ENCODE measurements at regions not wholly inside any gene's neighbourhood (a gene's known extent, or its start where the extent isn't known, plus 50 kb on each side); places are given as distances from the start of the nearest gene placed in this dataset.
"Not testable (repeated sequence)": the region's sequence is repeated elsewhere in the genome, so short reads cannot be mapped to it uniquely, and the experiment has no call there.

DNA sequence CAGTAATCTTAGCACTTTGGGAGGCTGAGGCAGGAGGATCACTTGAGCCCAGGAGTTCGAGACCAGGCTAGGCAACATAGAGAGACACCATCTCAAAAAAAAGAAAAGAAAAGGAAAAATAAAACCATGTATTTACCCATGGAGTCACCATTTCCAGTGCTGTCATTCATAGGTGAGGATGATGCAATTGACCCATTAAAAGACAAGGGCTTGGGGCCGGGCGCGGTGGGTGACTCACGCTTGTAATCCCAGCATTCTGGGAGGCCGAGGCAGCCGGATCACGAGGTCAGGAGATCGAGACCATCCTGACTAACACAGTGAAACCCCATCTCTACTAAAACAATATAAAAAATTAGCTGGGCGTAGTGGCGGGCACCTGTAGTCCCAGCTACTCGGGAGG, 82.6 kb upstream of the RUBCNL start:
- CTCF ChIA-PET; POLR2A ChIA-PET; H3K4me1 Mint-ChIP-seq; H3K9me3 ChIP-seq (ENCODE audit: control insufficient read depth in 2 of 3, low read length in 3 of 3); H3K4me3 Mint-ChIP-seq; H3K27ac Mint-ChIP-seq; H3K27ac ChIP-seq (ENCODE audit: low read depth, low read length); DNase-seq; H3K4me3 ChIP-seq (ENCODE audit: low read length); H3K36me3 Mint-ChIP-seq; H3K36me3 ChIP-seq (ENCODE audit: control insufficient read depth in 2 of 3, insufficient read depth in 3 of 3, low read length in 3 of 3); ATAC-seq; H3K4me1 ChIP-seq (ENCODE audit: control insufficient read depth in 2 of 2, insufficient read depth in 2 of 2, low read length in 2 of 2); intact Hi-C loops (cut with micrococcal nuclease); H3K27me3 ChIP-seq (ENCODE audit: control insufficient read depth in 2 of 2, insufficient read depth in 2 of 2, low read length in 2 of 2); H3K9me3 Mint-ChIP-seq; H3K27me3 Mint-ChIP-seq: not testable (repeated sequence)

DNA sequence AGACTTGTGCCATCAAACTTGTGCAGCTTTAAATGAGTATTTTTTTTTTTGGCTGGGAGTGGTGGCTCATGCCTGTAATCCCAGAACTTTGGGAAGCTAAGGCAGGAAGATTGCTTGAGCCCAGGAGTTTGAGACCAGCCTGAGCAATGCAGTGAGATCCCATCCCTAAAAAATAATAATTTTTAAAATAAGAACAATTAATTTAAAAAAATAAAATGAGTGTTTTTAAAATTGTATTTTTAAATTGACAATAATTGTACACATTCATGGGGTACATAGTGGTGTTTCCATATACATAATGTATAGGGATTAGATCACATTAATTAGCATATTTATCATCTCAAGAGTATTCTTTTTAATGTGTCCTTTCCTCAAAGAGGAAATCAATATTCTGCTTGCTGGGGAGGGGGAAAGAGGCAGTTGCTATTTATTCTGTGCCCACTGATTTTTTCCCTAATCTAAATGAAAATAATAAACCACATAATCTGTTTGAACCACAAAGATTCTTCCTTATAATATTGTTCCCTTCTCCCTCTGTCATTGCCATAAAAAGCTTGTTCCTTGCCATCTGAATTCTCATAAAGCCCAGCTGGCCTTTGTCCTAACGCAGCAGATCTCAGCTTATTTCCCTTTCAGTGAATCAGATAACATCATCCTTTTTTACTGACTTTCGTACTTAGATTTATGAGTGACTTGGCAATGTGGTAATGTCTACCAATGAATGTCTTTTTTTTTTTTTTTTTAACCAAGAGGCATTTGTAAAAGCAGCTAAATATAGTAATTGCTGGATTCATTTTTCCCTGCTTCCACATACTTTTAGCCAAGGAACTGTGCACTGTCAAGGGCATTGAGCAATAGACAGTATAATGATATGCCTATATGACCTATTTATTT, 81.8 kb upstream of the RUBCNL start:
- Histone ChIP-seq H3K4me1 (ENCODE audit: control insufficient read depth in 2 of 2, insufficient read depth in 2 of 2, low read length in 2 of 2) (no peaks in the 10 kb centered on the region), H3K4me3 (ENCODE audit: low read length) (no peak overlapping the region), H3K36me3 (ENCODE audit: control insufficient read depth in 2 of 3, insufficient read depth in 3 of 3, low read length in 3 of 3) (no peaks in the 10 kb centered on the region), H3K27me3 (ENCODE audit: control insufficient read depth in 2 of 2, insufficient read depth in 2 of 2, low read length in 2 of 2) (no peaks in the 10 kb centered on the region), H3K9me3 (ENCODE audit: control insufficient read depth in 2 of 3, low read length in 3 of 3) (no peaks in the 10 kb centered on the region), H3K27ac (ENCODE audit: low read depth, low read length) (no peak overlapping the region)
- Mint-ChIP-seq H3K36me3 (no peaks in the 10 kb centered on the region), H3K9me3 (no peaks in the 10 kb centered on the region), H3K4me1 (no peaks in the 10 kb centered on the region), H3K4me3 (no peak overlapping the region), H3K27me3 (no peaks in the 10 kb centered on the region), H3K27ac (no peak overlapping the region)
- no peak for DNase-seq
- intact Hi-C loops (cut with micrococcal nuclease): no loop called here
- POLR2A ChIA-PET: no interaction called here
- no peak for ATAC-seq
- CTCF ChIA-PET: interaction anchor here (0.6 to 0.7 kb wide), 2 partner anchors 25 to 173 kb away, joined by 4 to 5 read pairs; no protein-coding TSS in a partner anchor

DNA sequence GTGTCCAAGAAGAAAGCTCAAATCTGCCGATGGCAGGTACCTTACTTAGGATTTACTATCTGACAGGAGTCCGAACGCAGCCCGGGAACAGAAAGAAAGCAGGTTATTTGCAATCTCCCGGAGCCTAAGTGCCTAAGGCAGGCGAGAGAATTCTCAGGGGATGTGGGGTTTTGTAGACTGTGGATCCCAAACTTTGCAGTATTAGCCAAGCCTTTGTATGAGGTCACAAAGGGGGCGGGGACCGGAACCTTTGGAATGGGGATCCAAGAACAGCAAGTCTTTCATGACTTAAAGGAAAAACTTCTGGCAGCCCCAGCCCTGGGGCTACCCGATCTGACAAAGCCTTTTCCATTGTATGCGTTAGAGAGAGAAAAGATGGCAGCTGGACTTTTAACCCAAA, 80.6 kb upstream of the RUBCNL start:
- intact Hi-C loops (cut with micrococcal nuclease); H3K4me1 Mint-ChIP-seq; H3K9me3 Mint-ChIP-seq; H3K36me3 ChIP-seq (ENCODE audit: control insufficient read depth in 2 of 3, insufficient read depth in 3 of 3, low read length in 3 of 3); POLR2A ChIA-PET; H3K4me1 ChIP-seq (ENCODE audit: control insufficient read depth in 2 of 2, insufficient read depth in 2 of 2, low read length in 2 of 2); H3K27me3 ChIP-seq (ENCODE audit: control insufficient read depth in 2 of 2, insufficient read depth in 2 of 2, low read length in 2 of 2); H3K36me3 Mint-ChIP-seq; ATAC-seq; DNase-seq; CTCF ChIA-PET; H3K27ac Mint-ChIP-seq; H3K27ac ChIP-seq (ENCODE audit: low read depth, low read length); H3K9me3 ChIP-seq (ENCODE audit: control insufficient read depth in 2 of 3, low read length in 3 of 3); H3K27me3 Mint-ChIP-seq; H3K4me3 Mint-ChIP-seq; H3K4me3 ChIP-seq (ENCODE audit: low read length): not testable (repeated sequence)

- H3K4me3 ChIP-seq (ENCODE audit: low read length); H3K27me3 ChIP-seq (ENCODE audit: control insufficient read depth in 2 of 2, insufficient read depth in 2 of 2, low read length in 2 of 2); H3K4me3 Mint-ChIP-seq; H3K9me3 ChIP-seq (ENCODE audit: control insufficient read depth in 2 of 3, low read length in 3 of 3); H3K4me1 ChIP-seq (ENCODE audit: control insufficient read depth in 2 of 2, insufficient read depth in 2 of 2, low read length in 2 of 2); intact Hi-C loops (cut with micrococcal nuclease); H3K27ac Mint-ChIP-seq; H3K36me3 Mint-ChIP-seq; POLR2A ChIA-PET; ATAC-seq; CTCF ChIA-PET; DNase-seq; H3K9me3 Mint-ChIP-seq; H3K36me3 ChIP-seq (ENCODE audit: control insufficient read depth in 2 of 3, insufficient read depth in 3 of 3, low read length in 3 of 3); H3K4me1 Mint-ChIP-seq; H3K27ac ChIP-seq (ENCODE audit: low read depth, low read length); H3K27me3 Mint-ChIP-seq: not testable (repeated sequence)
Measured at GRCh38 chr13:46466074-46466473, 79.0 kb upstream of the RUBCNL start.

GRCh38 chr13:46463719-46464118, 76.7 kb upstream of the RUBCNL start:
- no peaks in the 10 kb centered on the region for H3K4me1 ChIP-seq (ENCODE audit: control insufficient read depth in 2 of 2, insufficient read depth in 2 of 2, low read length in 2 of 2)
- ChIA-PET CTCF (no interaction called here), POLR2A (no interaction called here)
- ATAC-seq (no peak), DNase-seq (no peak)
- H3K27me3 ChIP-seq (ENCODE audit: control insufficient read depth in 2 of 2, insufficient read depth in 2 of 2, low read length in 2 of 2): no peaks in the 10 kb centered on the region
- no peaks in the 10 kb centered on the region for H3K27me3 Mint-ChIP-seq
- no peak overlapping the region for H3K27ac ChIP-seq (ENCODE audit: low read depth, low read length)
- H3K36me3 Mint-ChIP-seq: peaks cover 0 to 3% (median 0%) of the 10 kb centered on the region in 5 donors
- H3K36me3 ChIP-seq (ENCODE audit: control insufficient read depth in 2 of 3, insufficient read depth in 3 of 3, low read length in 3 of 3): no peaks in the 10 kb centered on the region
- no peaks in the 10 kb centered on the region for H3K9me3 ChIP-seq (ENCODE audit: control insufficient read depth in 2 of 3, low read length in 3 of 3)
- intact Hi-C loops (cut with micrococcal nuclease): no loop called here
- no peak overlapping the region for H3K4me3 Mint-ChIP-seq
- H3K4me1 Mint-ChIP-seq: no peaks in the 10 kb centered on the region
- H3K9me3 Mint-ChIP-seq: peaks cover 0 to 6% (median 0%) of the 10 kb centered on the region in 11 donors
- no peak overlapping the region for H3K4me3 ChIP-seq (ENCODE audit: low read length)
- H3K27ac Mint-ChIP-seq: no peak overlapping the region

DNA sequence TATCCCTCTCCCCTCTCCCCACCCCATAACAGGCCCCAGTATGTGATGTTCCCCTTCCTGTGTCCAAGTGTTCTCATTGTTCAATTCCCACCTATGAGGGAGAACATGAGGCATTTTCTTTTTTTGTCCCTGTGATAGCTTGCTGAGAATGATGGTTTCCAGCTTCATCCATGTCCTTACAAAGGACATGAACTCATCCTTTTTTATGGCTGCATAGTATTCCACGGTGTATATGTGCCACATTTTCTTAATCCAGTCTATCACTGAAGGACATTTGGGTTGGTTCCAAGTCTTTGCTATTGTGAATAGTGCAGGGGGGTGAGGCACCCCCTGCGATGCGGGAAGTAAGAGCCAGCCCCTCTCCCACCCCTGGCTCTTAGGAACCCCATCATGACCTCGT, 73.2 kb upstream of the RUBCNL start:
- intact Hi-C loops (cut with micrococcal nuclease); H3K27me3 ChIP-seq (ENCODE audit: control insufficient read depth in 2 of 2, insufficient read depth in 2 of 2, low read length in 2 of 2); H3K4me3 Mint-ChIP-seq; H3K27me3 Mint-ChIP-seq; H3K9me3 ChIP-seq (ENCODE audit: control insufficient read depth in 2 of 3, low read length in 3 of 3); H3K36me3 ChIP-seq (ENCODE audit: control insufficient read depth in 2 of 3, insufficient read depth in 3 of 3, low read length in 3 of 3); H3K4me3 ChIP-seq (ENCODE audit: low read length); H3K4me1 ChIP-seq (ENCODE audit: control insufficient read depth in 2 of 2, insufficient read depth in 2 of 2, low read length in 2 of 2); H3K9me3 Mint-ChIP-seq; DNase-seq; H3K27ac ChIP-seq (ENCODE audit: low read depth, low read length); H3K27ac Mint-ChIP-seq; CTCF ChIA-PET; H3K36me3 Mint-ChIP-seq; H3K4me1 Mint-ChIP-seq; ATAC-seq: not testable (repeated sequence)
- POLR2A ChIA-PET: interaction anchor here (0.7 kb wide), 1 partner anchor 602 kb away, joined by 3 read pairs; no protein-coding TSS in a partner anchor

GRCh38 chr13:46457255-46457654, 70.2 kb upstream of the RUBCNL start:
- H3K27me3 Mint-ChIP-seq; H3K27ac ChIP-seq (ENCODE audit: low read depth, low read length); DNase-seq; H3K36me3 ChIP-seq (ENCODE audit: control insufficient read depth in 2 of 3, insufficient read depth in 3 of 3, low read length in 3 of 3); CTCF ChIA-PET; H3K4me3 Mint-ChIP-seq; H3K27me3 ChIP-seq (ENCODE audit: control insufficient read depth in 2 of 2, insufficient read depth in 2 of 2, low read length in 2 of 2); H3K4me3 ChIP-seq (ENCODE audit: low read length); ATAC-seq; POLR2A ChIA-PET; H3K9me3 Mint-ChIP-seq; H3K36me3 Mint-ChIP-seq; H3K9me3 ChIP-seq (ENCODE audit: control insufficient read depth in 2 of 3, low read length in 3 of 3); H3K4me1 Mint-ChIP-seq; intact Hi-C loops (cut with micrococcal nuclease); H3K4me1 ChIP-seq (ENCODE audit: control insufficient read depth in 2 of 2, insufficient read depth in 2 of 2, low read length in 2 of 2): not testable (repeated sequence)
- peak overlapping the region in 1 of 9 donors; percentile 51 for H3K27ac Mint-ChIP-seq
